Astrocyte (in vitro differentiated cells and primary cell): ENCODE measurements at regions not wholly inside any gene's neighbourhood (a gene's known extent, or its start where the extent isn't known, plus 50 kb on each side); places are given as distances from the start of the nearest gene placed in this dataset.

ENCODE experiments used
- EZH2 ChIP-seq: IDR thresholded peaks from 2 replicates; pipeline ENCODE4 v1.6.1; 2012; ENCODE audit warnings: mild to moderate bottlenecking, low read length, inconsistent platforms; ENCODE audit not compliant: insufficient read depth
- TF ChIP-seq, protein P1 (sequence below): IDR thresholded peaks from 2 replicates; pipeline ENCODE4 v1.5.1; 2011; ENCODE audit warnings: low read depth, mild to moderate bottlenecking, inconsistent platforms, low read length, moderate library complexity; ENCODE audit not compliant: insufficient read depth

DNA sequence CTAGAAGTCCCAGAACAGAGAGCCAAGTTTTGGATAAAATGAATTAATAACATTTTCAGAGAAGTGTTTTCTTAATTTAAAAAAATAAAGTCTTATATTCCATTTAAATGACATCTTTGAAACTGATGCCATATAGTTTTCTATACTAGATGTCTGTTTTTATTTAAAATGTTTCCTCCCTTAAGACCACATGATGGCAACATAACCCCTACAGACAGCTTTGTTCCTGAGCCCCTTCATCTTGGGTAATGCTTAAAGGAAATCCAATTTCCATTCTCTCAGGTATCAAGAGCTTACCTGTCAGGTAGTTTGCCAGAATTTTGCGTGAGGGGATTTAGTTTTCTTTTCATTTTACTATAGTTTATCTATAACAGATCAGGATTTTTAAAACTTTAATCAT lies 181.4 kb upstream of the UGT8 start:
- TF ChIP-seq, protein P1, sequence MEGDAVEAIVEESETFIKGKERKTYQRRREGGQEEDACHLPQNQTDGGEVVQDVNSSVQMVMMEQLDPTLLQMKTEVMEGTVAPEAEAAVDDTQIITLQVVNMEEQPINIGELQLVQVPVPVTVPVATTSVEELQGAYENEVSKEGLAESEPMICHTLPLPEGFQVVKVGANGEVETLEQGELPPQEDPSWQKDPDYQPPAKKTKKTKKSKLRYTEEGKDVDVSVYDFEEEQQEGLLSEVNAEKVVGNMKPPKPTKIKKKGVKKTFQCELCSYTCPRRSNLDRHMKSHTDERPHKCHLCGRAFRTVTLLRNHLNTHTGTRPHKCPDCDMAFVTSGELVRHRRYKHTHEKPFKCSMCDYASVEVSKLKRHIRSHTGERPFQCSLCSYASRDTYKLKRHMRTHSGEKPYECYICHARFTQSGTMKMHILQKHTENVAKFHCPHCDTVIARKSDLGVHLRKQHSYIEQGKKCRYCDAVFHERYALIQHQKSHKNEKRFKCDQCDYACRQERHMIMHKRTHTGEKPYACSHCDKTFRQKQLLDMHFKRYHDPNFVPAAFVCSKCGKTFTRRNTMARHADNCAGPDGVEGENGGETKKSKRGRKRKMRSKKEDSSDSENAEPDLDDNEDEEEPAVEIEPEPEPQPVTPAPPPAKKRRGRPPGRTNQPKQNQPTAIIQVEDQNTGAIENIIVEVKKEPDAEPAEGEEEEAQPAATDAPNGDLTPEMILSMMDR, result no peak
- no peak for TF ChIP-seq EZH2
